Umbilical cord (tissue), 1 donor: ENCODE measurements at regions not wholly inside any gene's neighbourhood (a gene's known extent, or its start where the extent isn't known, plus 50 kb on each side); places are given as distances from the start of the nearest gene placed in this dataset.

Source experiments
- DNase-seq: peaks from one replicate; pipeline ENCODE4 v3.0.0-alpha.2; 2015; ENCODE audit warnings: low spot score

GRCh38 chr21:26655460-26655859 is 82.4 kb upstream of the CYYR1 start:
- no peak for DNase-seq

DNA sequence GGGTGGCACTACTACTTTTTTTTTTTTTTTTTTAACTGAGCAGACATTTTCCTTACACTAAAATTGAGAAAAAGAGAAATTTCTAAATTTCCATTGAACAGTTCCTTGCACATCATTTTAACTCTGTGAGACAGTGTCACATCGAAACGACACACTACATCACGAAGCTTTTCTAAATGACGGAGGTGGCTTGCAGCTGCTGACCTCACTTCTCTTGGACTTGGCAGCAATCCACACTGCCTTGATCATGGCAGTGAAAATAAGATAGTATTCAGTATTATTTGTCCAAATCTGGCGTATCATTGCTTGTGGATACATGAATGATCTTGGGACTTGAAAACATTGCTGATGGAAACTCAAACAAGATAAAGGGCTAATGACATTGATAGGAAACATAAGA is 80.3 kb upstream of the CYYR1 start:
- no peak for DNase-seq

- DNase-seq: peak; percentile 24
These were observed 79.8 kb upstream of the CYYR1 start for GRCh38 chr21:26652854-26653253.

- no peak for DNase-seq
These were observed 68.0 kb upstream of the CYYR1 start for GRCh38 chr21:26641062-26641461.

DNA sequence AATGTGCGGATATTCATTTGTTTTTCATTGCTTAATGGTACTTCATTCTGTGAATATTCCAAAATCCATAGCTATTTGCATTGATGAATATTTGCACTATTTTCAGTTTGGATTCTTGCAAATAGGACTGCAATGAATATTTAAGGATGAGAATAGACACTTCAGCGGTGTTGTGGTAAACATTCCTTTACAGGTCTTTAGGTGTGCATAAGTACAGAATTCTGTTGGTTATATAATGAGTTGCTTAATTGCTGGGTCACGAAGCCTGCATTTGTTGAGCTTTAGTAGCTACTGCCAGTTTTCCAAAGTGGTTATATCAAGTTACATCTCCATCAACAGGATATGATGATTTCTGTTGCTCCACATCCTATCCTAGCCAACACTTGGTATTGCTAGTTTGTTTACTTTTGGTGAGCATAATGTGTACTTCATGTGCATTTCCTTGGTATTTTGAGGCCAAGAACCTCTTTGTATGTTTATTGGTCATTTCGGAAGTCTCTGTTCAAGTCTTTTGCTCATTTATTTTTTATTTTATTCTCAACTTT is 64.2 kb upstream of the CYYR1 start:
- DNase-seq: no peak

- no peak for DNase-seq
These were observed 62.6 kb upstream of the CYYR1 start for GRCh38 chr21:26635681-26636080.

DNA sequence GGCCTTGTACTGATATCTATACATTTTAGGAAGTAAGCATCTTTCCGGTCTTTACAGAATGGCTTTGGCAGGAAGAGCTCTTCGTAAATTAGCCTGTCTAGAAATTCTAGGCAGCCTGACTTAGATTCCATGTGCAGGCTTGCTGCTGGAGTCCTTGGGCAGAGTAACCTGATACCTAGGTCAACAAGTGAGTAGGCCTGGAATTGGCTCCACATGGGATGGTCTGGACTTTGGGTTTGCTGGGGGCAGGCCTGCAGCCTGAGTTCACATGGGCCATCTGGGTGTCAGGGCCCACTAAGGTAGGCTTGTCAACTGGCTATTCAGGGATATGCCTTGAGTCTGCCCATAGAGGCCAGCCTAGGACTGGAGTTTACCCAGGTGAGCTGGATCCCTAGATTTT is 59.6 kb upstream of the CYYR1 start:
- DNase-seq: no peak

- DNase-seq: no peak
These were observed 53.1 kb upstream of the CYYR1 start for GRCh38 chr21:26626187-26626586.

- no peak for DNase-seq
These were observed 52.0 kb upstream of the CYYR1 start for GRCh38 chr21:26624983-26625519.
